ENCODE measurements at regions not wholly inside any gene's neighbourhood (a gene's known extent, or its start where the extent isn't known, plus 50 kb on each side); places are given as distances from the start of the nearest gene placed in this dataset.

- no peak for TF ChIP-seq CTCF (IDR thresholded peaks at IDR 0.05)
- TF ChIP-seq REST (IDR thresholded peaks at IDR 0.05) = no peak
- no peak for TF ChIP-seq EP300 (IDR thresholded peaks at IDR 0.05)
- no peak for TF ChIP-seq CHD4 (IDR thresholded peaks at IDR 0.05; ENCODE audit: borderline replicate concordance)
- TF ChIP-seq MAZ (IDR thresholded peaks at IDR 0.05; ENCODE audit: borderline replicate concordance, low read depth, low read length) = no peak
- TF ChIP-seq NPAS2 (CRISPR knock-in tag; IDR thresholded peaks at IDR 0.05; ENCODE audit: borderline replicate concordance) = no peak
- no peak for TF ChIP-seq POLR2A (IDR thresholded peaks at IDR 0.05; ENCODE audit: low read length)
- TF ChIP-seq PBX3 (IDR thresholded peaks at IDR 0.05) = no peak
- no peak for TF ChIP-seq RFX5 (IDR thresholded peaks at IDR 0.05)
Measured at GRCh38 chr11:133733631-133734030, 111.7 kb downstream of the SPATA19 start.

All from A549 (cell line).